Brain microvascular endothelial cell (primary cell): ENCODE measurements at regions not wholly inside any gene's neighbourhood (a gene's known extent, or its start where the extent isn't known, plus 50 kb on each side); places are given as distances from the start of the nearest gene placed in this dataset.

Source experiments
- DNase-seq: peaks from one replicate; pipeline ENCODE4 v3.0.0-alpha.2; 2020
- H3K27ac ChIP-seq: fragments of 250-450 bp; sonication (Bioruptor Pico); 2 replicates; pipeline ENCODE4 v1.5.1; 2020; ENCODE audit warnings: mild to moderate bottlenecking, moderate library complexity
- H3K27me3 ChIP-seq: fragments of 250-450 bp; sonication (Bioruptor Pico); replicated peaks from 2 replicates; pipeline ENCODE4 v1.5.1; 2020; ENCODE audit warnings: mild to moderate bottlenecking
- H3K36me3 ChIP-seq: fragments of 250-450 bp; sonication (Bioruptor Pico); replicated peaks from 2 replicates; pipeline ENCODE4 v1.5.1; 2020; ENCODE audit warnings: mild to moderate bottlenecking
- H3K4me3 ChIP-seq: 2 replicates; pipeline ENCODE4 v1.5.1; 2011; ENCODE audit warnings: low read depth, mild to moderate bottlenecking, control low read depth, low read length, moderate library complexity
- CTCF ChIP-seq: IDR thresholded peaks from 2 replicates; pipeline ENCODE4 v1.5.1; 2011; ENCODE audit warnings: low read depth, mild to moderate bottlenecking, moderate library complexity, low read length, control low read depth, inconsistent platforms; ENCODE audit errors: missing control alignments
- in situ Hi-C: cut with HindIII; loops from 2 replicates; pipeline ENCODE4 v1.10.0; 2017; ENCODE audit warnings: low sequenced_read_pairs, low pct_ligation_motif_present

- no peak for TF ChIP-seq CTCF
- Histone ChIP-seq H3K27ac (no peak overlapping the region), H3K4me3 (no peak overlapping the region), H3K36me3 (no peaks in the 10 kb centered on the region), H3K27me3 (no peaks in the 10 kb centered on the region)
- in situ Hi-C loops = no loop called here
- DNase-seq = no peak
These were observed 149.6 kb upstream of the DMRT1 start for GRCh38 chr9:691825-692400.

DNA sequence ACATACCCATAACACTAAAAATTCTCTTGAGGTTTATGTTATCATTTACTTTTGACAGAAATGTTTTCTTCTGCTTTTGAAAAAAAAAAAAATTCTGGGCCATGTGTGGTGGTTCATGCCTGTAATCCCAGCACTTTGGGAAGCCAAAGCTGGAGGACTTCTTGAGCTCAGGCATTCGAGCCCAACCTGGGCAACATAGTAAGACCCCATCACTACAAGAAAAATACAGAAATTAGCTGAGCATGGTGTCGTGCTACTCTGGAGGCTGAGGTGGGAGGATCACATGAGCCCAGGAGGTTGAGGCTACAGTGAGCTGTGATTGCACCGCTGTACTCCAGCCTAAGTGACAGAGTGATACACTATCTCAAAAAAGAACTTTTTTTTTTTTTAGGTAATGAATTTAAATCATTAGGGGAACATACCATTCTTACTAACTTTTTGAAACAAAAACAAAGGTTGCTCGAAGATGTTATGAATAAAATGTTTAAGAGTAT is 148.8 kb upstream of the DMRT1 start:
- no peak for TF ChIP-seq CTCF
- no peaks in the 10 kb centered on the region for H3K27me3 ChIP-seq
- no peak overlapping the region for H3K4me3 ChIP-seq
- no peaks in the 10 kb centered on the region for H3K36me3 ChIP-seq
- in situ Hi-C loops = no loop called here
- peak overlapping the region; percentile 89 for H3K27ac ChIP-seq
- DNase-seq = no peak

DNA sequence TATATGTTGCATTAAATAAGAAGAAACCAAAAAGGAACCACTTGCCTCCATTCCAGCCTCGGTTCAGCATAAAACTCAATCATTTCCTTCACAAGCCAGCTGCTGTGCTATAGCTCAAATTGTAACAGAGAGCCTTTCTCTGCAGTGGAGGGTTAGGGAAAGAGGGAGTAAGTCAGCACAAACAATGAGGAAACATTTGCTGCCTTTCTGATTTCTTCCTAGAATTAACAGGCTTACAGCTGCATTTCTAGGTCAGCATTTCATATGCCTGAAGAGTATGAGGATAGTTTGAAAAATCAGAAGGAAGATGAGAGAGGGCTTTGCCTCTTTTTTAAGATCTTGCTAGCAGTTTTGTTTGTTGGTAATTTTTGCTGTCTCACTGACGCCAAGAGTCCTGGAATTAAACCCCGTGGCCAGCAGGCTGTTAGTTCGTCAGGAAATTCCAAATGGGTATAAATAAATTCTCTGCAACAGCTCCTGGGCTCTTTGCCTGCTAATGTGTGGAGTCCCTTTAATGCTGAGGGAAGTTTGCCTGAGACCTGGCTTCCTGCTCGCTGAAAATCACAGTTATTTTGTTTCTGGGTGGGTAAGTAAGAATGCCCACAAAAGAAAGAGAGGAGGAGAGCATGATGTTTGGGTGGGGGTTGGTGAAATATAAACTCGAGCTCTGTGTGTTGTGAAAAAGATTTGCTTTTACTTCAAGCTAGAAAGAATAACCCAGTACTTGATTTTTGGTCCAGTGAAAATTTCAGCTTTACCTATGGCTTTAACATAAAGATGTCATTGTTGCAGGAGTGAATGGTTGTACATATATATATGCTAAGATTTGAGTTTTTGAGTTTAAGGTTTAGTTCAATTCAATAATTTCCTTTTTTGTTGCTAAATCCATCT is 148.1 kb upstream of the DMRT1 start:
- Histone ChIP-seq H3K27ac (peak overlapping the region; percentile 89), H3K27me3 (no peaks in the 10 kb centered on the region), H3K36me3 (no peaks in the 10 kb centered on the region), H3K4me3 (no peak overlapping the region)
- in situ Hi-C loops = no loop called here
- TF ChIP-seq CTCF = peak; percentile 3
- DNase-seq = peak; percentile 66

- no peak overlapping the region for H3K4me3 ChIP-seq
These were observed 147.4 kb upstream of the DMRT1 start for GRCh38 chr9:694092-694402.

DNA sequence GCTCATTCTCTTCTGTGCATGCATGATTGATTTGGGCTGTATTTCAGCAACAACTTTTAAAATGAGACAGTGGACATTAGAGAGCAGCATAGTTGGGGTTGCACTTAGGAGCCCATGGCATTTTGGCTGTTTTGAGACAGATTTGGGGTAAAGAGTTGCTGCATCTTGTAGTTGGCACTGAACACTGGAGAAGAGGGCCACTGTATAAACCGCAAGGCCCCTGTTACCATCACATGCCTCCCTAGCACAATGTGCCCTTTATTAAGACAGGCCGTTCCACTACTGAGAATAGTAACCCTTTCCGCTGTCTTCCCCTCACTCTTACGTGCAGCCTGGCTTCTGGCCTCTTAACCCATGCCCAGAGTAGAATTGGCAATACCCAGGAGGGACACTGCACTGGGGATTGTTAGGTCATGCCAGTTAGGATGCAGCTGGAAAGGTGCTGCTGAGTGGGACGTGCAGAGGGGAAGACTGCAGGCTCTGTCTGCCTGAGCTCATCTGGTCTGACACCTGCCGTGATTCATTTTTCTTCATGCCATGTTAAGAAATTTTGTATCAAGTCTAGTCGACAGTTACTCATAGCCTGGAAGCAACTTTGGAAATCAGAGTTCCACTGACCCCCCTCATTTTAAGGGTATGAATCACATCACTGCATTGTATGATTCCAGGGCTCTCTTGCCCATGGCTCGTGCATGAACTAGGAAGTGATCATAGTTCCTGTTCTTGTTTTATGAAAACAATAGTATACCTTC is 146.9 kb upstream of the DMRT1 start:
- no peaks in the 10 kb centered on the region for H3K36me3 ChIP-seq
- TF ChIP-seq CTCF = no peak
- peak overlapping the region; percentile 24 for H3K4me3 ChIP-seq
- DNase-seq = peak; percentile 92
- in situ Hi-C loops = no loop called here
- no peaks in the 10 kb centered on the region for H3K27me3 ChIP-seq
- H3K27ac ChIP-seq = peak overlapping the region; percentile 89

More at GRCh38 chr9:694092-694402, 147.4 kb upstream of the DMRT1 start:
- no peak for DNase-seq
- in situ Hi-C loops = no loop called here
- Histone ChIP-seq H3K27me3 (no peaks in the 10 kb centered on the region), H3K27ac (peak overlapping the region; percentile 89), H3K36me3 (no peaks in the 10 kb centered on the region)
- TF ChIP-seq CTCF = no peak
